Kidney (tissue), 13 donors: ENCODE measurements at regions not wholly inside any gene's neighbourhood (a gene's known extent, or its start where the extent isn't known, plus 50 kb on each side); places are given as distances from the start of the nearest gene placed in this dataset.

ENCODE experiments used
- DNase-seq, 5 donors: peaks; one replicate each; pipeline ENCODE4 v3.0.0-alpha.2; 2013 to 2020
- FAIRE-seq: peaks from 2 replicates; lab custom pipeline; 2012; peaks lifted over from hg19 to GRCh38; lab: Jason Lieb, UNC
- H3K27ac ChIP-seq, 2 donors: one replicate each; pipeline ENCODE4 v1.7.0; 2013; ENCODE audit warnings: low read depth in 2 of 2, low read length in 2 of 2, inconsistent platforms in 1 of 2
- H3K27me3 ChIP-seq: one replicate; pipeline ENCODE4 v1.7.1; 2013; ENCODE audit warnings: low read length, inconsistent platforms; ENCODE audit not compliant: control insufficient read depth, insufficient read depth
- H3K36me3 ChIP-seq, 3 donors: one replicate each; pipeline versions ENCODE4 v1.7.0 to v1.7.1; 2013; ENCODE audit warnings: low read length in 3 of 3, control low read depth in 1 of 3, inconsistent platforms in 1 of 3; ENCODE audit not compliant: insufficient read depth in 3 of 3, control insufficient read depth in 2 of 3
- H3K4me1 ChIP-seq, 3 donors: one replicate each; pipeline versions ENCODE4 v1.7.0 to v1.7.1; 2013; ENCODE audit warnings: low read length in 3 of 3, inconsistent platforms in 1 of 3, low read depth in 1 of 3; ENCODE audit not compliant: control insufficient read depth in 2 of 3, insufficient read depth in 2 of 3
- H3K4me3 ChIP-seq, 3 donors: one replicate each; pipeline versions ENCODE4 v1.7.0 to v1.8.1; 2013; ENCODE audit warnings: low read length in 3 of 3, control low read depth in 1 of 3, inconsistent platforms in 1 of 3
- H3K9ac ChIP-seq, 3 donors: one replicate each; pipeline versions ENCODE4 v1.7.0 to v1.7.1; 2013; ENCODE audit warnings: low read length in 3 of 3, control low read depth in 1 of 3, inconsistent platforms in 1 of 3
- H3K9me3 ChIP-seq, 3 donors: one replicate each; pipeline versions ENCODE4 v1.7.0 to v1.7.1; 2013; ENCODE audit warnings: low read length in 3 of 3, control low read depth in 1 of 3, inconsistent platforms in 1 of 3; ENCODE audit not compliant: control insufficient read depth in 2 of 3, insufficient read depth in 1 of 3
- CTCF ChIP-seq: IDR thresholded peaks from 3 replicates; pipeline ENCODE4 v1.5.1; 2012; ENCODE audit warnings: mild to moderate bottlenecking, moderate library complexity, borderline replicate concordance; ENCODE audit not compliant: insufficient read depth; ENCODE audit errors: extremely low read depth
- intact Hi-C: fragments of 100-400 bp; cut with DNase I; formaldehyde crosslinking; loops from one replicate; pipeline ENCODE4 v1.11.1; 2022
- donor health status: control.
- donor health status: control.
- donor health status: control.
- donor health status: control.
- donor health status: control.
- donor health status: DM: yes; HTN: yes; CAD: no.
- donor health status: Normal renal cell carcinoma (clear cell type).

GRCh38 chr4:125191232-125191631 lies 123.5 kb upstream of the FAT4 start:
- no peak overlapping the region for H3K27ac ChIP-seq
- FAIRE-seq: no peak
- H3K27me3 ChIP-seq: no peaks in the 10 kb centered on the region

GRCh38 chr4:125187226-125188176 lies 127.3 kb upstream of the FAT4 start:
- Histone ChIP-seq H3K4me1 (no peaks in the 10 kb centered on the region), H3K9me3 (no peaks in the 10 kb centered on the region), H3K9ac (no peak overlapping the region), H3K27ac (no peak overlapping the region), H3K27me3 (no peaks in the 10 kb centered on the region), H3K36me3 (no peaks in the 10 kb centered on the region), H3K4me3 (no peak overlapping the region)
- no peak for TF ChIP-seq CTCF
- DNase-seq (no peak), FAIRE-seq (no peak)
- intact Hi-C loops: no loop called here

More at GRCh38 chr4:125191232-125191631, 123.5 kb upstream of the FAT4 start:
- Histone ChIP-seq H3K4me1 (no peaks in the 10 kb centered on the region), H3K4me3 (no peak overlapping the region), H3K9ac (no peak overlapping the region), H3K36me3 (no peaks in the 10 kb centered on the region), H3K9me3 (no peaks in the 10 kb centered on the region)
- no peak for TF ChIP-seq CTCF
- intact Hi-C loops: no loop called here
- DNase-seq: no peak

- FAIRE-seq: no peak
Observed at GRCh38 chr4:125184116-125184515, 130.6 kb upstream of the FAT4 start.

More at GRCh38 chr4:125184116-125184515, 130.6 kb upstream of the FAT4 start:
- TF ChIP-seq CTCF: no peak
- Histone ChIP-seq H3K4me3 (no peak overlapping the region), H3K9ac (no peak overlapping the region), H3K9me3 (no peaks in the 10 kb centered on the region), H3K27ac (no peak overlapping the region), H3K4me1 (no peaks in the 10 kb centered on the region), H3K36me3 (no peaks in the 10 kb centered on the region), H3K27me3 (no peaks in the 10 kb centered on the region)
- intact Hi-C loops: no loop called here
- DNase-seq: no peak
